CD4-positive, alpha-beta T cell treated with Interleukin-15 for 1 hour (primary cell): ENCODE measurements at regions not wholly inside any gene's neighbourhood (a gene's known extent, or its start where the extent isn't known, plus 50 kb on each side); places are given as distances from the start of the nearest gene placed in this dataset.

Experiments used
- DNase-seq: peaks from one replicate; pipeline ENCODE4 v3.0.0-alpha.2; 2020

GRCh38 chr12:92089559-92089958 is 56.1 kb downstream of the BTG1 start:
- DNase-seq: no peak

DNA sequence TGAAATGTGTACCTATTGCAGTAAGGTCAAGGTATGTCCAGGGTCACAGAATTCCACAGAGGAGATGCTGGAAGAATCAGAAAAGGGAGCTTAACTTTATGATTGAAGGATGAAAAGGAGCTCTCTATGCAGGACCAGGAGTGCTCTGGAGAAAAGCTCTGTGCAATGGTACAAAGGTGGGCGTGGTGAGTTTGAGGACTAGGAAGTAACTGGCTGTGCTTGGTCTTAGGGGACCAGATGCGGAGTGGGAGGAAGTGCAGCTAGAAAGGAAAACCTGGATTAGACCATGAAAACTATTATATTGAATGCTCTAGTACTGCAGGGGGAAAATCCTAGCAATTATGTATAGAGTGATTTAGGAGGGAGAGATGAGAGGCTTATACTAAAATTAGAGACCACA is 56.8 kb downstream of the BTG1 start:
- DNase-seq: no peak

DNA sequence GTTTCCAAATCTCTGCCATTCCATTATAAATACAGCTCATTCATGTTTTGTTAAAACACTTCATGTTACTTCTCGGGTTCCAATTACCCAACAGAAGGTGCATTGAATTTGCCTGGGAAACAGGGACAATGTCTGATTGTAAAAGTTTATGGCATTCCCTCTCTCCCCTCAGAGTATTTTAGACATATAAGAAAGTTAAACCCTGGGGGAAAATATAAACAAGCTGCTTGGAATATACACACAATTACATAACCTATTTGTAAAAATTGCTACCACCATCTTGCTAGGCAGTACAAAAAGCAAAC is 60.0 kb downstream of the BTG1 start:
- DNase-seq: no peak

- DNase-seq: no peak
These were observed 60.5 kb downstream of the BTG1 start for GRCh38 chr12:92085040-92085735.

DNA sequence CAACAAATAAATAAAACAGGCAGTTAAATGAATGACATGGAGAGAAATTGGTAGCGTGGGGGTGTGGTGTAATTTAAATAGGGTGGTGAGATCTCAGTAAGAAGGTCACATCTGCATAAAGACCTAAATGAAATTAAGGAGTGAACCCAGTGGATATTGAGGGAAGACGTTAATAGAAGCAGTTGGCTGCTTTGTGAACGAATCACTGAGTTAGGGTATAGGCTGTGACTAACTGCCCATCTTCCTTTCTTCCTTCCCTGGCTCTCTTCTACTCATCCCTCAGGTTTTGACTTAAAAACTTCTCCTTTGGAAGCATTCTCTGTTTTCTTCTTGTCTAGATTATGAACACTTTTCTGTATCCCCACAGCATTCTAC is 64.7 kb downstream of the BTG1 start:
- DNase-seq: no peak

DNA sequence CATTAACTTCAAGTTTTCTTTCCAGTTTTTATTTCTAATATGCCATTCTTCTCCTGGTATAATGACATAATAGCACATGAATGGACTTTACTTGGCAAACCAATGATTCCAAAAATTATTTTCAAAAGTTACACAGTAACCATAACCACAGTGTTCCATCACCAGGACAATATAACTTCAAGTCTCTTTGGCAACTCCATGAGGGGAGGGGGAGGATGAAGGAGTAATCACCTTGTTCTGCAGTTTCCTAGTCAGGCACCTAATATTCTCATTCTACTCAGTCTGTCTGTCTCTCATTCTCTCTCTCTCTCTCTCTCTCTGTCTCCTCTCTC is 66.6 kb downstream of the BTG1 start:
- DNase-seq: no peak

GRCh38 chr12:92078167-92079053 is 67.2 kb downstream of the BTG1 start:
- DNase-seq: no peak

GRCh38 chr12:92077530-92077929 is 68.1 kb downstream of the BTG1 start:
- DNase-seq: no peak

DNA sequence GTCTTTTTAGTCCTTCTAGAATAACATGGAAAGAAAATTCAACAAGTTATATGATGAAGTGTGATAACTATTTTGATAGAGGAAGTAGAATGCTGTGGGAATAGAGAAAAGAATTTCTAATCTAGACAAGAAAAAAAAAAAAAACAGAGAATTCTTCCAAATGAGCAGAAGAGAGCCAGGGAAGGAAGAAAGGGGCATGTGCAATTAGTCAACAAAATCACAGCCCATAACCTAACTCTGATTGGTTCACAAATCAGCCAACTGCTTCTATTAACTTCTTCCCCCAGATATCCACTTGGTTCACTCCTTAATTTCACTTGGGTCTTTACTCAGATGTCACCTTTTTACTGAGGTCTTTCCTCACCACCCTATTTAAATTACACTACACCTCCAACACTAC is 69.5 kb downstream of the BTG1 start:
- no peak for DNase-seq

GRCh38 chr12:92075425-92075914 is 70.2 kb downstream of the BTG1 start:
- no peak for DNase-seq

DNA sequence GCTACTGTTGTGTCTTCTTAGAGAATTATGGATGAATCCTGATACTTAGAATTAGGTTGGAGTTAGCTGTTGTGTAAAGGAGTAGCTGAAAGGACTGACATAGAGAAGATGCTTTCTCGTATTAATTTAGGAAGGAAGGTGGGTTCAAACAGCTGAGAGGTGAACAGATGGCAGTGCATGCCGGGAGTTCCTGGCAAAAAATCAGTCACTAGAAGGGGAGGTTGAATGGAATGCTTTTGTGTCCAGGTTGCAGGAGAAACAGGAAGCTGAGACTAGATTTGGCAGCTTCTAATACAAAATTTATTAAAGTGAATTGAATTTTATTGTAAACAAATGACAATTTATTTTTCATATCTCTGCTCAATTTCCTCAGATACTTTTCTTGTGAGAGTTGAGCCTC is 70.8 kb downstream of the BTG1 start:
- DNase-seq: no peak

DNA sequence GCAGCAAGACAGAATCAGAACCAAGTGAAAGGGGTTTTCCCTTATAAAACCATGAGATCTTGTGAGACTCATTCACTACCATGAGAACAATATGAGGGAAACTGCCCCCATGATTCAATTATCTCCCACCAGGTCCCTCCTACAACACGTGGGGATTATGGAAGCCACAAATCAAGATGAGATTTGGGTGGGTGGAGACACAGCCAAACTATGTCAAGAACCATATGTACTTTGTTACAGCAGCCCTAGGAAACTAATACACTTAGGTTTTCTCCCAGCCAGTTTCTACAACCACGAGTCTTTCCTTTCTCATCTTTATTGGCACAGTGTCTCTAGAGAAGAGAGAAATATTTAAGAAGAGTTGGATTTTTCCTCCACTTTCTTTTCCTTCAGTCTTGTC is 72.6 kb downstream of the BTG1 start:
- DNase-seq: no peak

- DNase-seq: no peak
These were observed 73.5 kb downstream of the BTG1 start for GRCh38 chr12:92072112-92072511.

DNA sequence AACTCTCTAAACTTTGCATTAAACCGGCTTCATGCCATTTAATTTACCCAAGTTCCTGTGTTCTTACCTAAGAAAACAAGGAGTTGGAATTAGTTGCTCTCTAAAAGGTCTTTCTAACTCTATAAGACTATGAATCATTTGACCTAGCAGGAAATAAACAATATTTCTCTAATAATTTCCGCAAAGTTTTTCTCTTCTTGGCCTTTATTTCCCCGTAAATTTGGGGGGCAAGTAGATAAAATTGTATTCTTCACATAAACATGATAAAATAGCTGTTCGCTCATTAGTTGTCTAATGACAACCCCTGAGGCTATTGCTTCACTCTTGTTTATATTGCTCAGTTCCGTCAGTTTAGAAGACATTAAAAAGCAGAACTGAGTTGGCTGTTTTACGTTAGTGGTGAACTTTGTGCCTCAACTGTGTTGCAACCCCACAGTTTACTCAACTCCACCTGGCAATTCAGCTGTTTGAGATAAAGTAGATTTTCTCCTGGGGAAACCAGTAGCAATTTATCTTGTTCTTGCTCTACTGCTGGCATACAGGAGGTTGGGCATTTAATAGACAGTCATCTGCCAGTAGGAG is 74.7 kb downstream of the BTG1 start:
- DNase-seq: peak; percentile 41

- DNase-seq: no peak
These were observed 75.4 kb downstream of the BTG1 start for GRCh38 chr12:92070054-92070863.

DNA sequence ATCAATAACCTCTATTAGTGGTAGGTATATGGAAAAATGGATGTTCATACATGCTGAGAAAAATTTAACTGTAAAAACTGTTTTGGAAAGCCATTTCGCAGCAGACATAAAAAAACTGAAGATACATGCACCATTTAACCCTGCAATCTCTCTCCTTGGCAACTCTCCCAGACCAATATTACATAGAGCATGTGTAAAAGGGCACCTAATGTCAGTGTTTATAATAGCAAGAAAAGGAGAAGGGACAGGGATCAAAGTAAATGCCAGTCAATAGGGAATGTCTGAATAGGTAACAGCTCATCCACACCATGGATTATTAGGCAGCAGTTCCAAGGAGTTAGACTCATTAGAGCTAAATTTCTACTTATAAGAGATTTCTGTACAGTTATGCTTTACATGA is 77.2 kb downstream of the BTG1 start:
- no peak for DNase-seq

GRCh38 chr12:92065639-92066038 is 80.0 kb downstream of the BTG1 start:
- DNase-seq: no peak

GRCh38 chr12:92065018-92065499 is 80.6 kb downstream of the BTG1 start:
- DNase-seq: peak; percentile 61

DNA sequence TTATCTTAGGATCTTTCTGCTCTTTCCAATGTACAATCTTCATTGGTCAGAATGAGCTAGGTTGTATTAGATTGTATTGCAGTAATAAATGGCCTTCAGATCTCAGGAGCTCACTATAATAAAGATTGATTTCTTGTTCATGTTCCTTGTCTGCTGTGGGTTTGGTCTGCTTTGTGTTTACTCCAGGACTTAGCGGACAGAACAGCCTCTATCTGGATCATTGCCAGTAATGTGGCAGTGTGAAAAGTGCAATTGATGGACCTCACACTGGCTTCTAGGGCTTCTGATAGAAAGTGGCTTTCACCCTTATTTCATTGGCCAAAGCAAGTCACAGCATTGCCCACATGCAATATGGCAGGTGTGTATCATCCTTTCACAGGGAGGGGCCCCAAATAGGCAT is 81.2 kb downstream of the BTG1 start:
- no peak for DNase-seq

DNA sequence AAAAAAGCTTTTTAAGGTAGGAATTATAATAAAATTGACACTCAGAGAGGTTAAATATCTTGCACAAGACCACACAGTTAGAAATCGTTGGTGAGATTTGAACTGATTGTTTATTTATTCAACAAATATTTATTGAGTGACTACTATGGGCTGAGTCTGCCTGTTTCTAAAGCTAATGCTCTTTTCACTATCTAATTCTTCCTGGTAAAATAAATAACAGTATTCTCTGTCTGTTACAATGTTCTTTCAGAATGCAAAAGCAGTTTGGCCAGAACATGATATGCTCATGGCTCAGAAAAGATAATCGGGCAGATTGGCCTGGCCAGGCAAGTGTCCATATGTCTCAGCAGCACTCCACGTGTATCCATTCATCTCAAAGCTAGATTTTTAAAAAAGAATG is 82.0 kb downstream of the BTG1 start:
- no peak for DNase-seq

GRCh38 chr12:92062539-92063493 is 82.8 kb downstream of the BTG1 start:
- DNase-seq: no peak

- DNase-seq: no peak
These were observed 84.6 kb downstream of the BTG1 start for GRCh38 chr12:92061061-92061460.
